Calu3 (cell line): ENCODE measurements at regions not wholly inside any gene's neighbourhood (a gene's known extent, or its start where the extent isn't known, plus 50 kb on each side); places are given as distances from the start of the nearest gene placed in this dataset.
A peak's percentile ranks its signal among the peaks of the same experiment; 100 is the strongest.

ENCODE experiments used
- BruUV-seq: library from RNA; stranded (reverse); fragments of 400-500 nt; replicated peaks from 2 replicates; lab custom pipeline; 2021; lab: Mats Ljungman, UMichigan
- CTCF ChIA-PET: fragments of 300-600 bp; sonication (Branson Sonifier 250); formaldehyde crosslinking; loops from one replicate; lab custom pipeline; 2022; ENCODE audit warnings: antibody characterized with exemption; lab: Charles Lee
- DNase-seq: peaks from one replicate; pipeline ENCODE4 v3.0.0; 2022
- H3K27ac Mint-ChIP-seq: one replicate; pipeline ENCODE4 v1.8.0; 2022; ENCODE audit warnings: mixed read lengths; ENCODE audit not compliant: unreplicated experiment
- H3K27me3 Mint-ChIP-seq: one replicate; pipeline ENCODE4 v1.8.0; 2022; ENCODE audit warnings: mixed read lengths; ENCODE audit not compliant: unreplicated experiment
- H3K36me3 Mint-ChIP-seq: one replicate; pipeline ENCODE4 v1.8.0; 2022; ENCODE audit warnings: mild to moderate bottlenecking, moderate library complexity, mixed read lengths; ENCODE audit not compliant: insufficient read depth, unreplicated experiment
- H3K4me1 Mint-ChIP-seq: one replicate; pipeline ENCODE4 v1.8.0; 2022; ENCODE audit warnings: mild to moderate bottlenecking, low read depth, mixed read lengths; ENCODE audit not compliant: unreplicated experiment
- H3K4me3 Mint-ChIP-seq: one replicate; pipeline ENCODE4 v1.8.0; 2022; ENCODE audit warnings: mild to moderate bottlenecking, low read depth, moderate library complexity, mixed read lengths; ENCODE audit not compliant: unreplicated experiment
- H3K9me3 Mint-ChIP-seq: one replicate; pipeline ENCODE4 v1.8.0; 2022; ENCODE audit warnings: low read depth, mixed read lengths; ENCODE audit not compliant: unreplicated experiment
- intact Hi-C: fragments of 100-400 bp; cut with micrococcal nuclease; formaldehyde crosslinking; loops from one replicate; pipeline ENCODE4 v1.10.0; 2022; ENCODE audit not compliant: unreplicated experiment
- TF ChIP-seq, protein P1 (sequence below): fragments of 200-600 bp; IDR thresholded peaks from one replicate; pipeline ENCODE4 v1.8.0; 2022; ENCODE audit warnings: antibody characterized with exemption; ENCODE audit not compliant: unreplicated experiment

DNA sequence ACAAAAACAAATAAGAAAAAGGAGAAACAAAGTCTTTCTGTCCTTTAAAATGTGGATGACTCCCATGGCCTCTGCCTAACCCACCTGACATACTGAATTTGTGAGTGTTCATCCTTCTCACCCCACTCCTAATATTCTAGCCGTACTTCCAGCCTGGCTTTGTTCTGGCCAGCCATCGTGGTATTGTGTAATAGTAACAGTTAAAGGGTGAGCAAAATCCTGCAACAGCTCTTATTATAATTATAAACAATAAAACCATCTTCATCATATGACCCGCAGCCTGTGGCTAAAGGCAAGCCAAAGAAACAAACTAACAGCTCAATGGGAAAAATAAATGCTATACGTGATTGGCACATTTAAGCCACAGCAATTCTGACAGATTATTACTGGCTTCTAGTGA is 721.6 kb upstream of the TENM4 start:
- TF ChIP-seq, protein P1, sequence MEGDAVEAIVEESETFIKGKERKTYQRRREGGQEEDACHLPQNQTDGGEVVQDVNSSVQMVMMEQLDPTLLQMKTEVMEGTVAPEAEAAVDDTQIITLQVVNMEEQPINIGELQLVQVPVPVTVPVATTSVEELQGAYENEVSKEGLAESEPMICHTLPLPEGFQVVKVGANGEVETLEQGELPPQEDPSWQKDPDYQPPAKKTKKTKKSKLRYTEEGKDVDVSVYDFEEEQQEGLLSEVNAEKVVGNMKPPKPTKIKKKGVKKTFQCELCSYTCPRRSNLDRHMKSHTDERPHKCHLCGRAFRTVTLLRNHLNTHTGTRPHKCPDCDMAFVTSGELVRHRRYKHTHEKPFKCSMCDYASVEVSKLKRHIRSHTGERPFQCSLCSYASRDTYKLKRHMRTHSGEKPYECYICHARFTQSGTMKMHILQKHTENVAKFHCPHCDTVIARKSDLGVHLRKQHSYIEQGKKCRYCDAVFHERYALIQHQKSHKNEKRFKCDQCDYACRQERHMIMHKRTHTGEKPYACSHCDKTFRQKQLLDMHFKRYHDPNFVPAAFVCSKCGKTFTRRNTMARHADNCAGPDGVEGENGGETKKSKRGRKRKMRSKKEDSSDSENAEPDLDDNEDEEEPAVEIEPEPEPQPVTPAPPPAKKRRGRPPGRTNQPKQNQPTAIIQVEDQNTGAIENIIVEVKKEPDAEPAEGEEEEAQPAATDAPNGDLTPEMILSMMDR, result no peak
- H3K4me1 Mint-ChIP-seq, result no peaks in the 10 kb centered on the region
- H3K9me3 Mint-ChIP-seq, result peaks cover 8% of the 10 kb centered on the region
- CTCF ChIA-PET, result no interaction called here
- H3K4me3 Mint-ChIP-seq, result no peak overlapping the region
- no peak overlapping the region for H3K27ac Mint-ChIP-seq
- intact Hi-C loops, result no loop called here
- DNase-seq, result no peak
- no peaks in the 10 kb centered on the region for H3K27me3 Mint-ChIP-seq
- BruUV-seq, result no TSS peak
- no peaks in the 10 kb centered on the region for H3K36me3 Mint-ChIP-seq

DNA sequence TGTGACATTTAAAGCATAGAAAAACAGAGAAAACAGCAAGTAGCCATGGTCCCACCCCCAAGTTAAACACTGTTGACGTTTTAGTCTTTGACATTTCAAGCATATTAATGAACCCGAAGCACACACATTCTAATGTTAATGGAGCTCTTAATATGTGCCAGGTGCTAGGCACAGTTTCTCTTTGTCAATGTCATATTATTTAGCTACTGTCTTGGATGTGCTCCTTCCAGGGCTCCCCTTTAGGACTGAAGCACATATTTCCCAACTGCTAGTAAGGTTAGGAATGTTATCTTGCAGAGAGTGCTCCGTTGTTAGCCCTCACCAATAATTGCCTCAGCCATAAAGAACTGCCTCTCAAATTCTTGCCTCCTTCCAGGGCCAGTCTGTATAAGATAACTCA is 716.6 kb upstream of the TENM4 start:
- no peaks in the 10 kb centered on the region for H3K36me3 Mint-ChIP-seq
- intact Hi-C loops, result no loop called here
- BruUV-seq, result no TSS peak
- no peaks in the 10 kb centered on the region for H3K4me1 Mint-ChIP-seq
- no peak for DNase-seq
- TF ChIP-seq, protein P1, result no peak
- no peaks in the 10 kb centered on the region for H3K27me3 Mint-ChIP-seq
- CTCF ChIA-PET, result no interaction called here
- H3K4me3 Mint-ChIP-seq, result no peak overlapping the region
- H3K9me3 Mint-ChIP-seq, result peaks cover 2% of the 10 kb centered on the region
- no peak overlapping the region for H3K27ac Mint-ChIP-seq

DNA sequence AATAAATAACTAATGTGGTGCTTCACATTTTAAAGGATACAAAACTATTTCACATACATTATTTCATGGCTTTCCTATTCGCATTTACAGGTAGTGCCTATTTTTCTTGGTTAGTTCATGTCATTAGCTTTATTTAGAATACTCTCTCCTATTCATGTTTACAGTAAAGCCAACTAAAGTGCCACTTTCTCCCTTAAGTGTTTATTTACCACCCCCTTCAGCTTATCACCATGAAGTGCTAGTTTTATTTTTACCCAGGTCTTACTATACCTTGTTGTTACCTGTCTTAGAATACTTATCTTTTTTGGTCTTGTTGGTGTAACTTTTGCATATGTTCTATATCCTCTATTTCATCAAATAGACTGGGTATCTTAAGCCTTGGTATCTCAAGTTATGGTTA is 715.2 kb upstream of the TENM4 start:
- H3K27ac Mint-ChIP-seq, result no peak overlapping the region
- intact Hi-C loops, result no loop called here
- CTCF ChIA-PET, result no interaction called here
- no peak overlapping the region for H3K4me3 Mint-ChIP-seq
- TF ChIP-seq, protein P1, result no peak
- H3K4me1 Mint-ChIP-seq, result no peaks in the 10 kb centered on the region
- BruUV-seq, result no TSS peak
- peaks cover 2% of the 10 kb centered on the region for H3K9me3 Mint-ChIP-seq
- DNase-seq, result no peak
- H3K36me3 Mint-ChIP-seq, result no peaks in the 10 kb centered on the region
- no peaks in the 10 kb centered on the region for H3K27me3 Mint-ChIP-seq

DNA sequence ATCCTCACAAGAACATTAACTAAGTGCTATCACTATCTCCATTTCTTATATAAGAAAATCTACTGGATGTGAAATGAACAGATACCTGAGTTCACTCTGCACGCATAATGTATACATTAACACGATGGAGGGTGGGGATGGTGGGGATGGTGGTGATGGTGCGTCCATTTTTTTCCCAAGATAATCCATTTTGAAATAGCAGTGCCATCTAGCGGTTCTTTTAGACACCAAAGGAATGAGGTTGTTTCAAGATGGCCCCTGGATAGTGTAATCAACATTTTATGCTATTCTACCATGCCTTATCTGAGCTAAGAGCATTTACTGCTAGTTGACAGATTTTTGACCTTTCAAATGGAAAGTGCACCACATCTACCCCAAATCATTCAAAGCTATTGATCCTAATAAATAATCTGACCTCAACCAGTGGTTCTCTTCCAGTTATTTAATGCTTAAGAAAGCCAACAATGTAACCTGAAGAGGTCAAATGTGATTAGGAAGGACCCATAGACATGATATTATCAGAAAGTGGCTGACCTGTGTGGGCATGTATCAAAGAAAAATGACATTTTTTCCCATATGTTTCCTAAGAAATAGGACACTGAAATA is 714.7 kb upstream of the TENM4 start:
- intact Hi-C loops, result no loop called here
- CTCF ChIA-PET, result no interaction called here
- Mint-ChIP-seq H3K4me3 (no peak overlapping the region), H3K27me3 (no peaks in the 10 kb centered on the region), H3K36me3 (no peaks in the 10 kb centered on the region), H3K27ac (no peak overlapping the region), H3K9me3 (peaks cover 2% of the 10 kb centered on the region), H3K4me1 (no peaks in the 10 kb centered on the region)
- TF ChIP-seq, protein P1, result peak; percentile 19
- no peak for DNase-seq
- no TSS peak for BruUV-seq
